Immature natural killer cell (primary cell): ENCODE measurements at regions not wholly inside any gene's neighbourhood (a gene's known extent, or its start where the extent isn't known, plus 50 kb on each side); places are given as distances from the start of the nearest gene placed in this dataset.

ENCODE experiments used
- DNase-seq, 3 donors: peaks; one replicate each; pipeline ENCODE4 v3.0.0; 2022; ENCODE audit warnings: mixed read lengths in 1 of 3
- H3K27ac Mint-ChIP-seq, 6 donors: one replicate each; pipeline ENCODE4 v1.8.0; 2020; ENCODE audit warnings: mixed read lengths in 6 of 6, mild to moderate bottlenecking in 5 of 6, inconsistent platforms in 4 of 6, moderate library complexity in 3 of 6
- H3K27me3 Mint-ChIP-seq, 3 donors: one replicate each; pipeline ENCODE4 v1.8.0; 2020 to 2021; ENCODE audit warnings: low read depth in 3 of 3, mild to moderate bottlenecking in 3 of 3, mixed read lengths in 3 of 3, moderate library complexity in 3 of 3, inconsistent platforms in 1 of 3
- H3K36me3 Mint-ChIP-seq, 3 donors: one replicate each; pipeline ENCODE4 v1.8.0; 2020; ENCODE audit warnings: mixed read lengths in 3 of 3, inconsistent platforms in 2 of 3, mild to moderate bottlenecking in 2 of 3
- H3K4me1 Mint-ChIP-seq, 2 donors: one replicate each; pipeline ENCODE4 v1.8.0; 2020; ENCODE audit warnings: inconsistent platforms in 2 of 2, mild to moderate bottlenecking in 2 of 2, mixed read lengths in 2 of 2, moderate library complexity in 1 of 2
- H3K4me3 Mint-ChIP-seq, 5 donors: one replicate each; pipeline ENCODE4 v1.8.0; 2020; ENCODE audit warnings: mild to moderate bottlenecking in 5 of 5, mixed read lengths in 5 of 5, inconsistent platforms in 3 of 5, moderate library complexity in 3 of 5
- H3K9me3 Mint-ChIP-seq, 6 donors: one replicate each; pipeline ENCODE4 v1.8.0; 2020; ENCODE audit warnings: mild to moderate bottlenecking in 6 of 6, mixed read lengths in 6 of 6, inconsistent platforms in 4 of 6, moderate library complexity in 3 of 6

GRCh38 chr17:70642059-70642458, 472.7 kb downstream of the KCNJ2 start:
- H3K4me3 Mint-ChIP-seq, result no peak overlapping the region
- no peak for DNase-seq
- peaks cover 0 to 13% (median 10%) of the 10 kb centered on the region in 6 donors for H3K9me3 Mint-ChIP-seq
- no peak overlapping the region for H3K27ac Mint-ChIP-seq
- H3K4me1 Mint-ChIP-seq, result no peaks in the 10 kb centered on the region
- H3K27me3 Mint-ChIP-seq, result no peaks in the 10 kb centered on the region
- no peaks in the 10 kb centered on the region for H3K36me3 Mint-ChIP-seq

- H3K9me3 Mint-ChIP-seq, result peaks cover 3 to 18% (median 11%) of the 10 kb centered on the region in 6 donors
- no peak overlapping the region for H3K4me3 Mint-ChIP-seq
- no peak for DNase-seq
- no peaks in the 10 kb centered on the region for H3K27me3 Mint-ChIP-seq
- no peaks in the 10 kb centered on the region for H3K36me3 Mint-ChIP-seq
- no peaks in the 10 kb centered on the region for H3K4me1 Mint-ChIP-seq
- H3K27ac Mint-ChIP-seq, result no peak overlapping the region
These were observed 474.8 kb downstream of the KCNJ2 start for GRCh38 chr17:70644096-70644495.

GRCh38 chr17:70646673-70647072, 477.3 kb downstream of the KCNJ2 start:
- Mint-ChIP-seq H3K9me3 (peaks cover 4 to 18% (median 9%) of the 10 kb centered on the region in 6 donors), H3K27me3 (no peaks in the 10 kb centered on the region), H3K36me3 (no peaks in the 10 kb centered on the region), H3K27ac (no peak overlapping the region), H3K4me3 (no peak overlapping the region), H3K4me1 (no peaks in the 10 kb centered on the region)
- no peak for DNase-seq

- Mint-ChIP-seq H3K9me3 (peaks cover 2 to 18% (median 11%) of the 10 kb centered on the region in 6 donors), H3K27me3 (no peaks in the 10 kb centered on the region), H3K4me3 (no peak overlapping the region), H3K36me3 (no peaks in the 10 kb centered on the region), H3K27ac (no peak overlapping the region), H3K4me1 (no peaks in the 10 kb centered on the region)
- DNase-seq, result no peak
These were observed 478.8 kb downstream of the KCNJ2 start for GRCh38 chr17:70648166-70648565.

- no peak overlapping the region for H3K4me3 Mint-ChIP-seq
- H3K4me1 Mint-ChIP-seq, result no peaks in the 10 kb centered on the region
- no peak for DNase-seq
- no peaks in the 10 kb centered on the region for H3K27me3 Mint-ChIP-seq
- peaks cover 2 to 8% (median 4%) of the 10 kb centered on the region in 6 donors for H3K9me3 Mint-ChIP-seq
- H3K36me3 Mint-ChIP-seq, result no peaks in the 10 kb centered on the region
- no peak overlapping the region for H3K27ac Mint-ChIP-seq
These were observed 484.5 kb downstream of the KCNJ2 start for GRCh38 chr17:70653850-70654249.

GRCh38 chr17:70654706-70655105, 485.4 kb downstream of the KCNJ2 start:
- Mint-ChIP-seq H3K4me1 (no peaks in the 10 kb centered on the region), H3K9me3 (peaks cover 2 to 8% (median 3%) of the 10 kb centered on the region in 6 donors), H3K27ac (no peak overlapping the region), H3K36me3 (no peaks in the 10 kb centered on the region), H3K27me3 (no peaks in the 10 kb centered on the region), H3K4me3 (no peak overlapping the region)
- DNase-seq, result no peak

GRCh38 chr17:70655176-70655958, 486.0 kb downstream of the KCNJ2 start:
- Mint-ChIP-seq H3K27me3 (no peaks in the 10 kb centered on the region), H3K4me1 (no peaks in the 10 kb centered on the region), H3K9me3 (peaks cover 2 to 8% (median 5%) of the 10 kb centered on the region in 6 donors), H3K27ac (no peak overlapping the region), H3K36me3 (no peaks in the 10 kb centered on the region), H3K4me3 (no peak overlapping the region)
- no peak for DNase-seq

- Mint-ChIP-seq H3K27ac (no peak overlapping the region), H3K4me3 (no peak overlapping the region), H3K36me3 (no peaks in the 10 kb centered on the region), H3K4me1 (no peaks in the 10 kb centered on the region), H3K27me3 (no peaks in the 10 kb centered on the region), H3K9me3 (peaks cover 2 to 11% (median 3%) of the 10 kb centered on the region in 6 donors)
- no peak for DNase-seq
These were observed 489.0 kb downstream of the KCNJ2 start for GRCh38 chr17:70658317-70658716.

- Mint-ChIP-seq H3K9me3 (peaks cover 2 to 13% (median 3%) of the 10 kb centered on the region in 6 donors), H3K27me3 (no peaks in the 10 kb centered on the region), H3K4me1 (no peaks in the 10 kb centered on the region), H3K27ac (no peak overlapping the region), H3K4me3 (no peak overlapping the region), H3K36me3 (no peaks in the 10 kb centered on the region)
- no peak for DNase-seq
These were observed 489.5 kb downstream of the KCNJ2 start for GRCh38 chr17:70658840-70659239.

GRCh38 chr17:70661342-70662222, 492.2 kb downstream of the KCNJ2 start:
- Mint-ChIP-seq H3K27ac (no peak overlapping the region), H3K4me1 (no peaks in the 10 kb centered on the region), H3K27me3 (peaks cover 0 to 1% (median 0%) of the 10 kb centered on the region in 3 donors), H3K9me3 (peaks cover 0 to 13% (median 3%) of the 10 kb centered on the region in 6 donors), H3K4me3 (no peak overlapping the region), H3K36me3 (no peaks in the 10 kb centered on the region)
- DNase-seq, result no peak

- no peak for DNase-seq
- Mint-ChIP-seq H3K36me3 (no peaks in the 10 kb centered on the region), H3K4me1 (no peaks in the 10 kb centered on the region), H3K9me3 (peaks cover 0 to 8% (median 3%) of the 10 kb centered on the region in 6 donors), H3K27ac (no peak overlapping the region), H3K4me3 (no peak overlapping the region), H3K27me3 (peaks cover 0 to 1% (median 0%) of the 10 kb centered on the region in 3 donors)
These were observed 499.1 kb downstream of the KCNJ2 start for GRCh38 chr17:70668276-70668937.

GRCh38 chr17:70668938-70669778, 499.8 kb downstream of the KCNJ2 start:
- DNase-seq, result no peak
- peaks cover 0 to 1% (median 0%) of the 10 kb centered on the region in 3 donors for H3K27me3 Mint-ChIP-seq
- peaks cover 0 to 8% (median 3%) of the 10 kb centered on the region in 6 donors for H3K9me3 Mint-ChIP-seq
- H3K27ac Mint-ChIP-seq, result no peak overlapping the region
- H3K4me1 Mint-ChIP-seq, result no peaks in the 10 kb centered on the region
- no peak overlapping the region for H3K4me3 Mint-ChIP-seq
- no peaks in the 10 kb centered on the region for H3K36me3 Mint-ChIP-seq

- H3K36me3 Mint-ChIP-seq, result no peaks in the 10 kb centered on the region
- peaks cover 0 to 8% (median 5%) of the 10 kb centered on the region in 6 donors for H3K9me3 Mint-ChIP-seq
- DNase-seq, result no peak
- no peaks in the 10 kb centered on the region for H3K4me1 Mint-ChIP-seq
- no peak overlapping the region for H3K4me3 Mint-ChIP-seq
- H3K27me3 Mint-ChIP-seq, result no peaks in the 10 kb centered on the region
- H3K27ac Mint-ChIP-seq, result no peak overlapping the region
These were observed 504.7 kb downstream of the KCNJ2 start for GRCh38 chr17:70674061-70674460.
